ENCODE measurements at regions not wholly inside any gene's neighbourhood (a gene's known extent, or its start where the extent isn't known, plus 50 kb on each side); places are given as distances from the start of the nearest gene placed in this dataset.
"Not testable (repeated sequence)": the region's sequence is repeated elsewhere in the genome, so short reads cannot be mapped to it uniquely, and the experiment has no call there.

GRCh38 chr14:52202151-52202550, 65.3 kb upstream of the PTGDR start:
- no peak for DNase-seq (ENCODE audit: low spot score in 2 of 2)
- H3K4me3 ChIP-seq = no peak overlapping the region
- in situ Hi-C loops (cut with MboI; ENCODE audit: low sequenced_read_pairs) = no loop called here
- H3K4me1 ChIP-seq = no peaks in the 10 kb centered on the region
- no peaks in the 10 kb centered on the region for H3K27me3 ChIP-seq (ENCODE audit: low read depth)
- H3K9me3 ChIP-seq = no peaks in the 10 kb centered on the region
- H3K36me3 ChIP-seq (replicated peaks) = no peaks in the 10 kb centered on the region

- no peak for DNase-seq (ENCODE audit: low spot score in 2 of 2)
- Histone ChIP-seq H3K36me3 (replicated peaks) (no peaks in the 10 kb centered on the region), H3K9me3 (no peaks in the 10 kb centered on the region), H3K4me1 (no peaks in the 10 kb centered on the region), H3K27me3 (ENCODE audit: low read depth) (0 out of 2 replicates have a peak, but pooled peaks cover 4% of the 10 kb centered on the region), H3K4me3 (no peak overlapping the region)
- in situ Hi-C loops (cut with MboI; ENCODE audit: low sequenced_read_pairs) = no loop called here
Measured at GRCh38 chr14:52190337-52190931, 77.1 kb upstream of the PTGDR start.

DNA sequence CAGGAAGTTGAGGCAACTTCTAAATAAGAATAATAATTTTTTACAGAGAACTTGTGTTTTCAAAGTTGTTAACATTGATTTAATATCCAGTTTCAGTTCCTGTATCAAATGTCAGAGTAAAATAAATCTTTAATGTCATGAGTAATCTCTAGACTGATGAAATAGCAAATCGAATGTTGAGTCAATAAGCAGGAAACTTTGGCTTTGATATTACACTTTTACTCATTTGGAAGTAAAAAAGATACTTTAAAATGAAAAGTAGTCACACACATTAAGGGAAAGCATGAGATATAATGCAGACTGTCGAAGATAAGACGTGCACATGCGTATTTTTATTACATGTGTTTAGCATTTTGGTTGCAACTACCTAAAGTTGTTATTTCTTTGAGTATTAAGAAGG, 78.2 kb upstream of the PTGDR start:
- DNase-seq (ENCODE audit: low spot score in 2 of 2) = no peak
- H3K4me1 ChIP-seq = no peaks in the 10 kb centered on the region
- H3K36me3 ChIP-seq (replicated peaks) = no peaks in the 10 kb centered on the region
- no peaks in the 10 kb centered on the region for H3K9me3 ChIP-seq
- H3K27me3 ChIP-seq (ENCODE audit: low read depth) = 0 out of 2 replicates have a peak, but pooled peaks cover 4% of the 10 kb centered on the region
- no peak overlapping the region for H3K4me3 ChIP-seq
- in situ Hi-C loops (cut with MboI; ENCODE audit: low sequenced_read_pairs) = no loop called here

- no peaks in the 10 kb centered on the region for H3K4me1 ChIP-seq
- 0 out of 2 replicates have a peak, but pooled peaks cover 4% of the 10 kb centered on the region for H3K27me3 ChIP-seq (ENCODE audit: low read depth)
- in situ Hi-C loops (cut with MboI; ENCODE audit: low sequenced_read_pairs) = no loop called here
- H3K9me3 ChIP-seq = no peaks in the 10 kb centered on the region
- no peak for DNase-seq (ENCODE audit: low spot score in 2 of 2)
- H3K4me3 ChIP-seq = no peak overlapping the region
- H3K36me3 ChIP-seq (replicated peaks) = no peaks in the 10 kb centered on the region
Measured at GRCh38 chr14:52188381-52188780, 79.1 kb upstream of the PTGDR start.

GRCh38 chr14:52185178-52185577, 82.3 kb upstream of the PTGDR start:
- in situ Hi-C loops (cut with MboI; ENCODE audit: low sequenced_read_pairs) = no loop called here
- Histone ChIP-seq H3K36me3 (replicated peaks) (no peaks in the 10 kb centered on the region), H3K4me1 (no peaks in the 10 kb centered on the region), H3K4me3 (no peak overlapping the region), H3K27me3 (ENCODE audit: low read depth) (0 out of 2 replicates have a peak, but pooled peaks cover 4% of the 10 kb centered on the region), H3K9me3 (no peaks in the 10 kb centered on the region)
- DNase-seq (ENCODE audit: low spot score in 2 of 2) = no peak

DNA sequence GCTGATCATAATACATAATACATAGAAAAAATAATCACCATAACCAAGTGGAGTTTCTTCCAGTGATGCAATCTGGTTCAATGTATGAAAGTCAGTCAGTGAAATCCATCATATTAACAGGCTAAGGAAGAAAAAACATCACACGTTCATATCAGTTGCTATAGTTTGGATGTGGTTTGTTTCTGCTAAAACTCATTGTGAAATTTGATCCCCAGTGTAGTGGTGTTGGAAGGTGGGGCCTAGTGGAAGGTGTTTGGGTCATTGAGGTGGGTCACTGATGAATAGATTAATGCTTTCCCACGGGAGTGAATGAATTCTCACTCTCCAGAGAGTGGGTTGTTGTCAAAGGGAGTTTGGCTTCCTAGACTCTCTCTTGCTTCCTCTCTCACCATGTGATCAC, 84.6 kb upstream of the PTGDR start:
- Histone ChIP-seq H3K27me3 (ENCODE audit: low read depth) (no peaks in the 10 kb centered on the region), H3K4me1 (no peaks in the 10 kb centered on the region), H3K36me3 (replicated peaks) (no peaks in the 10 kb centered on the region), H3K9me3 (no peaks in the 10 kb centered on the region), H3K4me3 (no peak overlapping the region)
- DNase-seq (ENCODE audit: low spot score in 2 of 2) = no peak
- in situ Hi-C loops (cut with MboI; ENCODE audit: low sequenced_read_pairs) = no loop called here

DNA sequence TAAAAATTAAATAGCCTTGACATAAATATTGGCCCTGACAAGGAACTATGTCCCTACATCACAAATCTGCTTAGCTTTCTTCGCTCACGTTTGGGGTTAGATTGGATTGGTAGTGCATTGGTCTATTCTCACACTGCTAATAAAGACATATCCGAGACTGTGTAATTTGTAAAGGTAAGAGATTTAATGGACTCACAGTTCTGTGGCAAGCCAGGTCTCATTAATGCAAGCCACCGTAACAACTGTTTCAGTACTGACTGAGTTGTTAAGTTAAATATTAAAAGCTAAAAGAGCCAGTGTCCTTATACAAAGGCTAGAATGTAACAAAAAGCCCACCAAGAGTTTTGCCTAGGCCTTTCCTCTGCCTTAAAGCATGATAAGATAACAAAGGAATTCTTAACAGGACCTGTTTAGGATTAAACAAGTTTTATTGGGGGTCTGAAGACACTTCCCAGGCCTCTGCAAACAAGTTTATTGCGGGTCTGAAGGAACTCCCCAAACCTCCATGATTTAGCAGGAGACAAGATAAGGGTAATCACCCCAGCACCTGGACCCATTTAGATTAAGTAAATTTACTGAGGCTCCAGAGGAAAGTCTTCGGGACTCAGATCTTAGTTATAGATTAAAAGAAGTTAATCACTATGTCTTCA, 88.2 kb upstream of the PTGDR start:
- in situ Hi-C loops (cut with MboI; ENCODE audit: low sequenced_read_pairs) = no loop called here
- no peaks in the 10 kb centered on the region for H3K9me3 ChIP-seq

DNA sequence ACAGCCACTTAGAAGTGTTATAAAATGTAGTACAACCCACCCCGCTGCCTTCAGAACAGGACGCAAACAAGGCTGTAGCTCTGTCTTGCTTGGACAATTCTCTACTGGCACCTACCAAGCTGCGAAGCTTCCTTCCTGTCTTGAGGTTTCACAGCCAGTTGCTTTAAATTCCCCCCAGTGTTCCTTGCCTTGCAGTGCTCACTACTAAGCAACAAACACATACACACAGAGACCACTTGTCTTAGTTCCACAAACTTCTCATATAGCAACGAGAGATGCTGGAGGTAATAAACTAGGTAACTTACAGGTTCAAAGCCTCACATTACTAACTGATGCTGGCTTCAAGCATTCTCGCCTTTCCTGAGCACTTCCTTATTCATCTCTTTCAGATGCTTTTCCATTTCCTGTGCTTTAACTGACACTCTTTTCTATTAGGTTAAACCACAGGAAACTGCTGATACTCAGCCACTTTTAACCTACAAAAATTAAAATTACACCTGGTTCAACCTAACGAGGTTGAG, 91.5 kb upstream of the PTGDR start:
- Histone ChIP-seq H3K27me3 (ENCODE audit: low read depth) (no peaks in the 10 kb centered on the region), H3K36me3 (replicated peaks) (no peaks in the 10 kb centered on the region), H3K9me3 (peaks cover 6% of the 10 kb centered on the region; the same call in 1 of the 2 replicates), H3K4me3 (no peak overlapping the region), H3K4me1 (no peaks in the 10 kb centered on the region)
- no peak for DNase-seq (ENCODE audit: low spot score in 2 of 2)
- in situ Hi-C loops (cut with MboI; ENCODE audit: low sequenced_read_pairs) = no loop called here

More for the DNA sequence above, 88.2 kb upstream of the PTGDR start:
- no peak for DNase-seq (ENCODE audit: low spot score in 2 of 2)
- H3K36me3 ChIP-seq (replicated peaks) = no peaks in the 10 kb centered on the region
- no peaks in the 10 kb centered on the region for H3K4me1 ChIP-seq
- H3K4me3 ChIP-seq = no peak overlapping the region
- no peaks in the 10 kb centered on the region for H3K27me3 ChIP-seq (ENCODE audit: low read depth)

DNA sequence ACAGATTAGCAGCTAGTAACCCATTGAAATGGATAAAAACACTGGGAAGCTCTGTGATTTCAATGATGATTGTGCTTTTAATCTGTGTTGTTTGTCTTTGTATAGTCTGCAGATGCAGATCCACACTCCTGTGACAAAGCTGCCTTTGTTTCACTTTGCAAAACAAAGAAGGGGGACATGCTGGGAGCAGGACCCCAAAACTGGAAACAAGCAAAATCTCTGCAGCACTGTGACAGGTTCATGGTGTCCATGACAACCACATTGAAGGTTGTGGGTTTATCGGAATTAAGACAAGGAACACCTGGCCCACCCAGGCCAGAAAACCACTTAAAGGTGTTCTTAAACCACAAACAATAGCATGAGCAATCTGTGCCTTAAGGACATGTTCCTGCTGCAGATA, 95.6 kb upstream of the PTGDR start:
- DNase-seq (ENCODE audit: low spot score in 2 of 2); H3K36me3 ChIP-seq (replicated peaks); H3K4me3 ChIP-seq; H3K9me3 ChIP-seq; in situ Hi-C loops (cut with MboI; ENCODE audit: low sequenced_read_pairs); H3K4me1 ChIP-seq; H3K27me3 ChIP-seq (ENCODE audit: low read depth): not testable (repeated sequence)

GRCh38 chr14:52166822-52167221, 98.0 kb upstream of the NID2 start:
- in situ Hi-C loops (cut with MboI; ENCODE audit: low sequenced_read_pairs) = no loop called here
- Histone ChIP-seq H3K9me3 (no peaks in the 10 kb centered on the region), H3K36me3 (replicated peaks) (no peaks in the 10 kb centered on the region)

DNA sequence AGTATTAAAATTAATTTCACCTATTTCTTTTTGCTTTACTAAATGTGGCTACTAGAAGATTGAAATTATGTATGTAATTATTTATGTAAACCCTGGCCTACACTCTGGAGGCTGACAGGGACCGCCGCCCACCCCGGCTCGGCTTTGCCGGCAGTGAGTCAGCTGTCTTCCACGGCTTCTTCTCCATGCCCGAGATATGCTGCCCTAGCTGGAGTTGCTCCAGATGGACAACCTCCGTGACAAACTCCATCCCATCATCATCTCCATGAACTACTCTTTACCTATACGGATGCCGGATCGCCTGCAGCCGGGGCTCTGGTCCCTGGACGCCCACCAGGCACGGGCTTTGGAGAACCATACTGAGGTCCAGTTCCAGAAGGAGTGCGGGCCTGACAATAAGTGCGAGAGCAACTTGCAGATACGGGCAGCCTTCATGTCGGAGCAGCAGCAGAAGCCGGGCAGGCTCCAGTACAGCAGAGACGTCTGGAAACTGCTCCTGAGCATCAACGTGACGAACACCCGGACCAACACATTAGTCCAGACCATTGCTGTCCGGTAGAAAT, 86.9 kb upstream of the NID2 start:
- no peaks in the 10 kb centered on the region for H3K27me3 ChIP-seq (ENCODE audit: low read depth)
- in situ Hi-C loops (cut with MboI; ENCODE audit: low sequenced_read_pairs) = no loop called here

More at GRCh38 chr14:52166822-52167221, 98.0 kb upstream of the NID2 start:
- H3K4me1 ChIP-seq = no peaks in the 10 kb centered on the region
- H3K27me3 ChIP-seq (ENCODE audit: low read depth) = no peaks in the 10 kb centered on the region
- DNase-seq (ENCODE audit: low spot score in 2 of 2) = no peak
- no peak overlapping the region for H3K4me3 ChIP-seq

DNA sequence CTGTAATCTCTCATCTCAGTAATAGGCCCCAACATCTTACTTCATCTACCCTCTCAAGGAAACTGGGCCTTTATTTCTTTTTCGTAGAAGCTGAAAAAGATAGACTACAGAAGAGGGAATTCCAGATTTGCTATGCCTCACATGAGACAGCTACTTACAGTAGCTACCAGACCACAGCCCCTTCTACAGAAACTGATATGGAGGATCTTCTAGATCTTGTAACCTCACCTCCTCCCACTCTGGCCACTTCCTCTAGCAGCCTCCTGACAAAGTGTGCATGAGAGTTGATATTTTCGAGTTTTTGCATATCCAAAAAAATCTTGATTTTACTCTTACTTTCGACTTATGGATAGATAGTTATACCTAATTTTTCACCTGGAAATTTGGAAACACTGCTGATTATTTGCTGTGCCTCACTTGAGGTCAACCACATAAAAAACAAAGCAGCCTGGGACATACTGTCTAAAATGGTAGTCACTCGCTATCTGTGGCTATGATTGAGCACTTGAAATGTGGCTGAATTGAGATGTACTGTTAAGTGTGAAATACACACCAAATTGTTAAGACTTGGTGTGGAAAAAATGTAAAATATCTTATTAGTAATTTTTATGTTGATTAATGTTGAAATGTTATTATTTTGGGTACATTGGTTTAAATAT, 86.3 kb upstream of the NID2 start:
- Histone ChIP-seq H3K4me1 (no peaks in the 10 kb centered on the region), H3K4me3 (no peak overlapping the region), H3K36me3 (replicated peaks) (no peaks in the 10 kb centered on the region), H3K9me3 (no peaks in the 10 kb centered on the region; the same call in 1 of the 2 replicates), H3K27me3 (ENCODE audit: low read depth) (no peaks in the 10 kb centered on the region)
- in situ Hi-C loops (cut with MboI; ENCODE audit: low sequenced_read_pairs) = no loop called here
- DNase-seq (ENCODE audit: low spot score in 2 of 2) = no peak

More for the DNA sequence above, 86.9 kb upstream of the NID2 start:
- no peaks in the 10 kb centered on the region; the same call in 1 of the 2 replicates for H3K9me3 ChIP-seq
- no peaks in the 10 kb centered on the region for H3K36me3 ChIP-seq (replicated peaks)
- H3K4me3 ChIP-seq = no peak overlapping the region
- no peaks in the 10 kb centered on the region for H3K4me1 ChIP-seq
- no peak for DNase-seq (ENCODE audit: low spot score in 2 of 2)

- in situ Hi-C loops (cut with MboI; ENCODE audit: low sequenced_read_pairs) = no loop called here
- Histone ChIP-seq H3K36me3 (replicated peaks) (no peaks in the 10 kb centered on the region), H3K9me3 (no peaks in the 10 kb centered on the region), H3K4me1 (no peaks in the 10 kb centered on the region), H3K27me3 (ENCODE audit: low read depth) (0 out of 2 replicates have a peak, but pooled peaks cover 5% of the 10 kb centered on the region), H3K4me3 (no peak overlapping the region)
- DNase-seq (ENCODE audit: low spot score in 2 of 2) = no peak
Measured at GRCh38 chr14:52153939-52154338, 85.1 kb upstream of the NID2 start.

DNA sequence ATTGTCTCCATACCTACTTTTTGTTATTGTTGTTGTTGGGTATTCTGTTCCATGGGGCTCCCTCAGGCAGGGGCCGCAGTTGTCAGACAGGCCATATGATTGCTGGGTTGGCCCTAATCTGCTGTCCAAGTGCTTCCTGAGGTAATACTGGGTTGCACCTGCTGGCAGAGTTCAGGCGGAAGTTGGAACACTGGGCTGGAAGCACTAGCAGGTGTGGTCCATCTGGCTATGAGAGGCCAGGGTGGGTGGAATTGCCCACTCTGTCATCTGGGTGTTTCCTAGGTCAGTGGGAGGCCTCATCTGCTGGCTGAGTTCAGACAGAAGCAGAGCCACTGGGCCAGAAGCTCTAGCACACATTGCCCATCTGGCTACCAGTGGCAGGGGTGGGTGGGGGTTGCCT, 81.3 kb upstream of the NID2 start:
- DNase-seq (ENCODE audit: low spot score in 2 of 2) = no peak
- Histone ChIP-seq H3K4me1 (no peaks in the 10 kb centered on the region), H3K36me3 (replicated peaks) (no peaks in the 10 kb centered on the region), H3K4me3 (no peak overlapping the region), H3K9me3 (no peaks in the 10 kb centered on the region), H3K27me3 (ENCODE audit: low read depth) (peaks cover 5% of the 10 kb centered on the region; the same call in 1 of the 2 replicates)
- in situ Hi-C loops (cut with MboI; ENCODE audit: low sequenced_read_pairs) = no loop called here

Data from HAP-1 (cell line).